Peyer's patch (tissue), 4 donors: ENCODE measurements at regions not wholly inside any gene's neighbourhood (a gene's known extent, or its start where the extent isn't known, plus 50 kb on each side); places are given as distances from the start of the nearest gene placed in this dataset.

Source experiments
- POLR2A ChIP-seq, 2 donors: fragments of 450-650 bp; IDR thresholded peaks; one replicate each; pipeline ENCODE4 v1.5.1; 2017; ENCODE audit warnings: antibody characterized with exemption in 2 of 2, mild to moderate bottlenecking in 2 of 2, moderate library complexity in 2 of 2
- TF ChIP-seq, protein P1 (sequence below), 6 experiments: fragments of 450-650 bp in 4 of 6; fragments of 200-600 bp in 2 of 6; sonication (generic) in 1 of 6; IDR thresholded peaks; one replicate each; pipeline ENCODE4 v1.5.1; 2017 to 2019; ENCODE audit warnings: antibody characterized with exemption in 6 of 6, mild to moderate bottlenecking in 3 of 6, moderate library complexity in 1 of 6

- TF ChIP-seq, protein P1, sequence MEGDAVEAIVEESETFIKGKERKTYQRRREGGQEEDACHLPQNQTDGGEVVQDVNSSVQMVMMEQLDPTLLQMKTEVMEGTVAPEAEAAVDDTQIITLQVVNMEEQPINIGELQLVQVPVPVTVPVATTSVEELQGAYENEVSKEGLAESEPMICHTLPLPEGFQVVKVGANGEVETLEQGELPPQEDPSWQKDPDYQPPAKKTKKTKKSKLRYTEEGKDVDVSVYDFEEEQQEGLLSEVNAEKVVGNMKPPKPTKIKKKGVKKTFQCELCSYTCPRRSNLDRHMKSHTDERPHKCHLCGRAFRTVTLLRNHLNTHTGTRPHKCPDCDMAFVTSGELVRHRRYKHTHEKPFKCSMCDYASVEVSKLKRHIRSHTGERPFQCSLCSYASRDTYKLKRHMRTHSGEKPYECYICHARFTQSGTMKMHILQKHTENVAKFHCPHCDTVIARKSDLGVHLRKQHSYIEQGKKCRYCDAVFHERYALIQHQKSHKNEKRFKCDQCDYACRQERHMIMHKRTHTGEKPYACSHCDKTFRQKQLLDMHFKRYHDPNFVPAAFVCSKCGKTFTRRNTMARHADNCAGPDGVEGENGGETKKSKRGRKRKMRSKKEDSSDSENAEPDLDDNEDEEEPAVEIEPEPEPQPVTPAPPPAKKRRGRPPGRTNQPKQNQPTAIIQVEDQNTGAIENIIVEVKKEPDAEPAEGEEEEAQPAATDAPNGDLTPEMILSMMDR (IDR thresholded peaks at IDR 0.05), result no peak
- TF ChIP-seq POLR2A (IDR thresholded peaks at IDR 0.05), result no peak
Measured at GRCh38 chr2:236417150-236417549, 152.5 kb upstream of the ACKR3 start.
